GM19372 (cell line): ENCODE measurements at regions not wholly inside any gene's neighbourhood (a gene's known extent, or its start where the extent isn't known, plus 50 kb on each side); places are given as distances from the start of the nearest gene placed in this dataset.

ENCODE experiments used
- ATAC-seq: cut with Tn5 transposase; IDR thresholded peaks from one replicate; pipeline ENCODE4 v1.9.1; 2021; ENCODE audit warnings: mild to moderate bottlenecking, low read depth, moderate library complexity; ENCODE audit not compliant: unreplicated experiment

- no peak for ATAC-seq
Measured at GRCh38 chr14:39957987-39958386, 525.8 kb upstream of the FBXO33 start.

GRCh38 chr14:39957290-39957689 is 525.1 kb upstream of the FBXO33 start:
- peak; percentile 88 for ATAC-seq

- no peak for ATAC-seq
Measured at GRCh38 chr14:39956372-39956771, 524.1 kb upstream of the FBXO33 start.

GRCh38 chr14:39948235-39948634 is 516.0 kb upstream of the FBXO33 start:
- no peak for ATAC-seq

GRCh38 chr14:39946807-39947206 is 514.6 kb upstream of the FBXO33 start:
- no peak for ATAC-seq

- ATAC-seq = no peak
Measured at GRCh38 chr14:39939023-39939422, 506.8 kb upstream of the FBXO33 start.

- ATAC-seq = peak; percentile 84
Measured at GRCh38 chr14:39912192-39913100, 480.2 kb upstream of the FBXO33 start.

- no peak for ATAC-seq
Measured at GRCh38 chr14:39897657-39898056, 465.4 kb upstream of the FBXO33 start.

GRCh38 chr14:39890026-39890425 is 457.8 kb upstream of the FBXO33 start:
- no peak for ATAC-seq

- no peak for ATAC-seq
Measured at GRCh38 chr14:39884091-39884490, 451.9 kb upstream of the FBXO33 start.

- ATAC-seq = no peak
Measured at GRCh38 chr14:39880965-39881364, 448.7 kb upstream of the FBXO33 start.

- no peak for ATAC-seq
Measured at GRCh38 chr14:39880106-39880695, 448.0 kb upstream of the FBXO33 start.

- ATAC-seq = no peak
Measured at GRCh38 chr14:39877577-39878190, 445.5 kb upstream of the FBXO33 start.

- ATAC-seq = no peak
Measured at GRCh38 chr14:39876916-39877315, 444.7 kb upstream of the FBXO33 start.

- no peak for ATAC-seq
Measured at GRCh38 chr14:39875028-39875427, 442.8 kb upstream of the FBXO33 start.

- ATAC-seq = no peak
Measured at GRCh38 chr14:39873791-39874190, 441.6 kb upstream of the FBXO33 start.

GRCh38 chr14:39868949-39869348 is 436.7 kb upstream of the FBXO33 start:
- ATAC-seq = no peak

- no peak for ATAC-seq
Measured at GRCh38 chr14:39868251-39868650, 436.0 kb upstream of the FBXO33 start.

- ATAC-seq = no peak
Measured at GRCh38 chr14:39863441-39863840, 431.2 kb upstream of the FBXO33 start.

- ATAC-seq = no peak
Measured at GRCh38 chr14:39861696-39862095, 429.5 kb upstream of the FBXO33 start.

- no peak for ATAC-seq
Measured at GRCh38 chr14:39861229-39861600, 429.0 kb upstream of the FBXO33 start.
